ENCODE measurements at regions not wholly inside any gene's neighbourhood (a gene's known extent, or its start where the extent isn't known, plus 50 kb on each side); places are given as distances from the start of the nearest gene placed in this dataset.

- DNase-seq (ENCODE audit: low read depth in 2 of 2) = no peak
These were observed 210.8 kb downstream of the HNMT start for GRCh38 chr2:138175066-138175465.

GRCh38 chr2:138176862-138177439, 212.7 kb downstream of the HNMT start:
- no peak for DNase-seq (ENCODE audit: low read depth in 2 of 2)

- no peak for DNase-seq (ENCODE audit: low read depth in 2 of 2)
These were observed 213.4 kb downstream of the HNMT start for GRCh38 chr2:138177693-138178092.

GRCh38 chr2:138180692-138181386, 216.6 kb downstream of the HNMT start:
- DNase-seq (ENCODE audit: low read depth in 2 of 2) = no peak

- no peak for DNase-seq (ENCODE audit: low read depth in 2 of 2)
These were observed 218.1 kb downstream of the HNMT start for GRCh38 chr2:138182250-138182936.

- DNase-seq (ENCODE audit: low read depth in 2 of 2) = no peak
These were observed 218.7 kb downstream of the HNMT start for GRCh38 chr2:138182937-138183312.

GRCh38 chr2:138183705-138184104, 219.4 kb downstream of the HNMT start:
- no peak for DNase-seq (ENCODE audit: low read depth in 2 of 2)

- DNase-seq (ENCODE audit: low read depth in 2 of 2) = no peak
These were observed 220.2 kb downstream of the HNMT start for GRCh38 chr2:138184428-138184827.

- DNase-seq (ENCODE audit: low read depth in 2 of 2) = no peak
These were observed 221.6 kb downstream of the HNMT start for GRCh38 chr2:138185827-138186226.

- DNase-seq (ENCODE audit: low read depth in 2 of 2) = no peak
These were observed 222.9 kb downstream of the HNMT start for GRCh38 chr2:138187221-138187620.

- DNase-seq (ENCODE audit: low read depth in 2 of 2) = no peak
These were observed 226.7 kb downstream of the HNMT start for GRCh38 chr2:138190999-138191398.

- no peak for DNase-seq (ENCODE audit: low read depth in 2 of 2)
These were observed 229.3 kb downstream of the HNMT start for GRCh38 chr2:138193416-138194213.

- no peak for DNase-seq (ENCODE audit: low read depth in 2 of 2)
These were observed 237.0 kb downstream of the HNMT start for GRCh38 chr2:138201286-138201685.

GRCh38 chr2:138202762-138203161, 238.5 kb downstream of the HNMT start:
- DNase-seq (ENCODE audit: low read depth in 2 of 2) = no peak

- DNase-seq (ENCODE audit: low read depth in 2 of 2) = no peak
These were observed 241.0 kb downstream of the HNMT start for GRCh38 chr2:138205281-138205680.

GRCh38 chr2:138207074-138207930, 243.0 kb downstream of the HNMT start:
- DNase-seq (ENCODE audit: low read depth in 2 of 2) = no peak

- DNase-seq (ENCODE audit: low read depth in 2 of 2) = no peak
These were observed 244.7 kb downstream of the HNMT start for GRCh38 chr2:138209009-138209408.

- no peak for DNase-seq (ENCODE audit: low read depth in 2 of 2)
These were observed 246.2 kb downstream of the HNMT start for GRCh38 chr2:138210487-138210886.

GRCh38 chr2:138212434-138212833, 248.2 kb downstream of the HNMT start:
- no peak for DNase-seq (ENCODE audit: low read depth in 2 of 2)

- DNase-seq (ENCODE audit: low read depth in 2 of 2) = no peak
These were observed 248.8 kb downstream of the HNMT start for GRCh38 chr2:138213084-138213483.

- no peak for DNase-seq (ENCODE audit: low read depth in 2 of 2)
These were observed 249.4 kb downstream of the HNMT start for GRCh38 chr2:138213624-138214023.
